DOHH2 (cell line): ENCODE measurements at regions not wholly inside any gene's neighbourhood (a gene's known extent, or its start where the extent isn't known, plus 50 kb on each side); places are given as distances from the start of the nearest gene placed in this dataset.

Experiments used
- H3F3A ChIP-seq: fragments of 200-600 bp; sonication (generic), shearing (Covaris generic); 2 replicates; pipeline ENCODE4 v1.6.0; 2016; ENCODE audit warnings: antibody characterized with exemption, mild to moderate bottlenecking; ENCODE audit not compliant: control insufficient read depth, insufficient read depth
- H3K27ac ChIP-seq: fragments of 200-600 bp; sonication (generic); 2 replicates; pipeline ENCODE4 v1.5.1; 2014; ENCODE audit warnings: low read depth, mild to moderate bottlenecking, low read length, moderate library complexity
- H3K27me3 ChIP-seq: fragments of 200-600 bp; sonication (generic); 2 replicates; pipeline ENCODE4 v1.6.1; 2014; ENCODE audit warnings: mild to moderate bottlenecking, low read length, mixed read lengths; ENCODE audit not compliant: control insufficient read depth
- H3K36me3 ChIP-seq: fragments of 200-600 bp; sonication (generic); 2 replicates; pipeline ENCODE4 v1.6.1; 2014; ENCODE audit warnings: mild to moderate bottlenecking, low read length, moderate library complexity, mixed read lengths; ENCODE audit not compliant: control insufficient read depth
- H3K4me1 ChIP-seq: fragments of 200-600 bp; sonication (generic); 2 replicates; pipeline ENCODE4 v1.6.1; 2014; ENCODE audit warnings: mild to moderate bottlenecking, low read length, mixed read lengths; ENCODE audit not compliant: control insufficient read depth
- H3K4me2 ChIP-seq: fragments of 200-600 bp; sonication (generic); 2 replicates; pipeline ENCODE4 v1.6.0; 2014; ENCODE audit warnings: mild to moderate bottlenecking, low read length, moderate library complexity
- H3K4me3 ChIP-seq: fragments of 200-600 bp; sonication (generic); 2 replicates; pipeline ENCODE4 v1.5.1; 2014; ENCODE audit warnings: mild to moderate bottlenecking, low read length, mixed read lengths
- H3K79me2 ChIP-seq: fragments of 200-600 bp; sonication (generic); 2 replicates; pipeline ENCODE4 v1.6.1; 2014; ENCODE audit warnings: mild to moderate bottlenecking, low read length, mixed read lengths; ENCODE audit not compliant: control insufficient read depth
- H3K9me2 ChIP-seq: fragments of 200-600 bp; sonication (generic); replicated peaks from 2 replicates; pipeline ENCODE4 v1.6.1; 2014; ENCODE audit warnings: mild to moderate bottlenecking, low read length, mixed read lengths; ENCODE audit not compliant: control insufficient read depth
- H3K9me3 ChIP-seq: fragments of 200-600 bp; sonication (generic); 2 replicates; pipeline ENCODE4 v1.6.1; 2014; ENCODE audit warnings: antibody characterized with exemption, low read length, mixed read lengths; ENCODE audit not compliant: control insufficient read depth, insufficient read depth
- H4K20me1 ChIP-seq: fragments of 200-600 bp; sonication (generic); 2 replicates; pipeline ENCODE4 v1.6.0; 2014; ENCODE audit warnings: low read depth, mild to moderate bottlenecking, antibody characterized with exemption, low read length, moderate library complexity; ENCODE audit not compliant: control insufficient read depth, insufficient read depth
- CTCF ChIP-seq: fragments of 200-600 bp; sonication (generic); IDR thresholded peaks from one replicate; pipeline ENCODE4 v1.5.1; 2014; ENCODE audit warnings: antibody characterized with exemption, mild to moderate bottlenecking, low read depth, low read length; ENCODE audit not compliant: poor library complexity, severe bottlenecking
- EZH2phosphoT487 ChIP-seq: fragments of 200-600 bp; sonication (generic); IDR thresholded peaks from 2 replicates; pipeline ENCODE4 v1.6.1; 2017; ENCODE audit warnings: borderline replicate concordance, mild to moderate bottlenecking, antibody characterized with exemption, low read length, moderate library complexity, mixed read lengths

DNA sequence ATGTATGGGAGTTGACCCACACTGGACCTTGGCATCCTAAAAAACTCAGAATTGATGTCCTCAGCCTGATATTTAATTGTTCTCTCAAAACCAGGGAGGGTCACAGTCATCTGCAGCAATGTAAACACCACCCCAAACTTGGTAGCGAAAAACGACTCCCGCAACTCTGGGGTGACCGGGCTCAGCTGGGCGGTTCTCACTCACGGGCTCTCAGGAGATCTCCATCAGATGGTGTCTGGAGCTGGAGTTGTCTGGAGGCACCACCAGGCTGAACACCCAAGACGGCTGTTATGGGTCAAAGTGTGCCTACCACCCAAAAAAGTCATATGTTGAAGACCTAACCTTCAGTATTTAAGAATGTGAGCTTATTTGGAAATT is 50.9 kb upstream of the NXT1 start:
- H3K4me2 ChIP-seq = no peak overlapping the region
- no peaks in the 10 kb centered on the region for H4K20me1 ChIP-seq
- H3K27ac ChIP-seq = no peak overlapping the region
- H3K27me3 ChIP-seq = no peaks in the 10 kb centered on the region
- H3K79me2 ChIP-seq = no peaks in the 10 kb centered on the region
- no peaks in the 10 kb centered on the region for H3K9me2 ChIP-seq
- TF ChIP-seq EZH2phosphoT487 (no peak), CTCF (no peak)
- H3K9me3 ChIP-seq = no peaks in the 10 kb centered on the region
- no peaks in the 10 kb centered on the region for H3K36me3 ChIP-seq
- no peaks in the 10 kb centered on the region for H3K4me1 ChIP-seq
- H3K4me3 ChIP-seq = no peak overlapping the region
- no peaks in the 10 kb centered on the region for H3F3A ChIP-seq

DNA sequence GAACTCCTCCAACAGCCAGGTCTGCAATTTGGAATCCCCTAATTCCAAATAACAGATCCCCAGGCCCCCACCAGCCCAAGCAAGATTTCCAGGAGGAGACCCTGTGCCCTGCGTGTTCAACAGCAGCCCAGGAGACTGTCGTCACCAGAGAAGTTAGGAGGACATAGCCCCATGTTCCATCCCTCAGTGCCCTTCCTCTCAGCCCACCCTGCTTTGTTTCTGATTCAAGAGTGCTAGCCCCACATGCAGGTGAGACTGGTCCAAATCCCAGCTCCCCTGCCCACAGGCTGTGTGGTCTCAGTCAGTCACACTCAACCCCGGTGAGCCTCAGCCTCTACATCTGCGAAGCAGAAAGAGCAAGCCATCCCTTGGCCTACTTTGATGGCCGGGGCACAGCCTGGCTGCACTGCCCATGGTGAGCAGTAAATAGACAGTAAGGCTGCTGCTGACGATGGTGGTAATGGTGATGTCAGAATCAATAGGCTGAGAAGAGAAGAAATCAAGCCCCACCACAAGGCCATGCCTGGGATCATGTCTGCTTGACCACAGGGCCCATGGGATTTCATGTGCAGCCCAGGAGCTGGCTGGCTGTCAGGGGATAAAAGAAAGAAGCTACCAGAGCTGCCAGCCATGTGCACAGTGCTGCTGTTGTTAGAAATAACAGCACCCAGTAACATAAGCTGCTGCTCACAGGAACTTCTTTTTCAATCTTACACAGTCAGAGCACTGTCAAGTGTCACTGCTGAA is 51.5 kb upstream of the NXT1 start:
- Histone ChIP-seq H3K27ac (no peak overlapping the region), H3K4me2 (no peak overlapping the region), H4K20me1 (no peaks in the 10 kb centered on the region), H3K36me3 (no peaks in the 10 kb centered on the region), H3F3A (no peaks in the 10 kb centered on the region), H3K4me3 (no peak overlapping the region), H3K79me2 (no peaks in the 10 kb centered on the region), H3K4me1 (no peaks in the 10 kb centered on the region), H3K9me3 (no peaks in the 10 kb centered on the region), H3K27me3 (no peaks in the 10 kb centered on the region), H3K9me2 (no peaks in the 10 kb centered on the region)
- TF ChIP-seq CTCF = no peak
- TF ChIP-seq EZH2phosphoT487 = no peak

GRCh38 chr20:23298155-23298554 is 52.4 kb upstream of the NXT1 start:
- Histone ChIP-seq H3K27ac (no peak overlapping the region), H3K4me2 (no peak overlapping the region), H4K20me1 (no peaks in the 10 kb centered on the region), H3K79me2 (no peaks in the 10 kb centered on the region), H3K4me1 (no peaks in the 10 kb centered on the region), H3K9me3 (no peaks in the 10 kb centered on the region), H3K9me2 (no peaks in the 10 kb centered on the region), H3K27me3 (no peaks in the 10 kb centered on the region), H3F3A (no peaks in the 10 kb centered on the region), H3K36me3 (no peaks in the 10 kb centered on the region), H3K4me3 (no peak overlapping the region)
- no peak for TF ChIP-seq CTCF
